Testis (tissue), 2 donors: ENCODE measurements at regions not wholly inside any gene's neighbourhood (a gene's known extent, or its start where the extent isn't known, plus 50 kb on each side); places are given as distances from the start of the nearest gene placed in this dataset.

Experiments
- CTCF ChIP-seq, 3 experiments: fragments of 450-650 bp in 2 of 3; fragments of 200-600 bp in 1 of 3; sonication (generic) in 1 of 3; IDR thresholded peaks; one replicate each; pipeline ENCODE4 v1.5.1; 2016 to 2019; ENCODE audit warnings: antibody characterized with exemption in 3 of 3, mild to moderate bottlenecking in 2 of 3, moderate library complexity in 1 of 3
- POLR2A ChIP-seq: fragments of 450-650 bp; IDR thresholded peaks from one replicate; pipeline ENCODE4 v1.6.1; 2017; ENCODE audit warnings: antibody characterized with exemption, mild to moderate bottlenecking, moderate library complexity

- TF ChIP-seq CTCF (IDR thresholded peaks at IDR 0.05) (no peak), POLR2A (no peak)
Measured at GRCh38 chr11:134506046-134506445, 94.0 kb upstream of the B3GAT1 start.
